ENCODE measurements at regions not wholly inside any gene's neighbourhood (a gene's known extent, or its start where the extent isn't known, plus 50 kb on each side); places are given as distances from the start of the nearest gene placed in this dataset.

DNA sequence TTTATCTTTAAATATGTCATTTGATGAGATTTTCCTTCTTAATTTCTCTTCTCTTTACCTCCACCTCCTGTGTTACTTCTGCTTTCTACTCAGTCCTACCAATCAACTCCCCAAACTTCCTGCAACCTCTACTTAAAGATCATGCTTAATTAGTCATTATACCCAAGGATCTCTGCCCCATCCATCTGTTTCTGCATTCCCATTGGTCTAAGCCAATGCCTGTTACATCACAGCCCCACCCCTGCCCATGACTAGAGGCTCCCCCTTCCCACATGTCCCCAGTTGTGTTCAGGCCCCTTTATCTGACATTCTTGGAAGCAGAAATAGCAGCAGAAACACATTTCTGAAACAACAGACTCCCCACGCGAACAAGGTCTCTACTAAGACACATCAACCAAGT lies 319.1 kb upstream of the NFE2L3 start:
- Mint-ChIP-seq H3K36me3 (ENCODE audit: low read depth, unreplicated experiment) (no peaks in the 10 kb centered on the region), H3K4me3 (ENCODE audit: unreplicated experiment) (no peak overlapping the region), H3K4me1 (ENCODE audit: unreplicated experiment) (peaks cover 32% of the 10 kb centered on the region), H3K27me3 (ENCODE audit: unreplicated experiment) (peaks cover 3% of the 10 kb centered on the region), H3K27ac (ENCODE audit: unreplicated experiment) (no peak overlapping the region), H3K9me3 (ENCODE audit: unreplicated experiment) (no peaks in the 10 kb centered on the region)
- TF ChIP-seq, protein P1, sequence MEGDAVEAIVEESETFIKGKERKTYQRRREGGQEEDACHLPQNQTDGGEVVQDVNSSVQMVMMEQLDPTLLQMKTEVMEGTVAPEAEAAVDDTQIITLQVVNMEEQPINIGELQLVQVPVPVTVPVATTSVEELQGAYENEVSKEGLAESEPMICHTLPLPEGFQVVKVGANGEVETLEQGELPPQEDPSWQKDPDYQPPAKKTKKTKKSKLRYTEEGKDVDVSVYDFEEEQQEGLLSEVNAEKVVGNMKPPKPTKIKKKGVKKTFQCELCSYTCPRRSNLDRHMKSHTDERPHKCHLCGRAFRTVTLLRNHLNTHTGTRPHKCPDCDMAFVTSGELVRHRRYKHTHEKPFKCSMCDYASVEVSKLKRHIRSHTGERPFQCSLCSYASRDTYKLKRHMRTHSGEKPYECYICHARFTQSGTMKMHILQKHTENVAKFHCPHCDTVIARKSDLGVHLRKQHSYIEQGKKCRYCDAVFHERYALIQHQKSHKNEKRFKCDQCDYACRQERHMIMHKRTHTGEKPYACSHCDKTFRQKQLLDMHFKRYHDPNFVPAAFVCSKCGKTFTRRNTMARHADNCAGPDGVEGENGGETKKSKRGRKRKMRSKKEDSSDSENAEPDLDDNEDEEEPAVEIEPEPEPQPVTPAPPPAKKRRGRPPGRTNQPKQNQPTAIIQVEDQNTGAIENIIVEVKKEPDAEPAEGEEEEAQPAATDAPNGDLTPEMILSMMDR (IDR thresholded peaks at IDR 0.05; ENCODE audit: unreplicated experiment), result no peak
- no peak for DNase-seq (ENCODE audit: low spot score)

DNA sequence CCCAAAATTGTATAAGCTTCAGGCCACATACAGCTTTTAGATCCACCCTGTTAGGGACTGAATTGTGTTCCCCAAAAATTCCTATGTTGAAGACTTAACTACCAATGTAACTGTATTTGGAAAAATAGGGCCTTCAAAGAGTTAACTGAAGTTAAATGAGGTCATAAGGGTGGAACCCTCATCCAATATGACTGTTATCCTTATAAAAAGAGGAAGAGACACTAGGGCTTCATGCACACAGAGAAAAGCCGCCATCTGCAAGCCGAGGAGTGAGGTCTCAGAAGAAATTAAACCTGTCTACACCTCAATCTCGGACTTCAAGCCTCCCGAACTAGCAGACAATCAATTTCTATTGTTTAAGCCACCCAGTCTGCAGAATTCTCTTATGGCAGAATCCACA lies 317.9 kb upstream of the NFE2L3 start:
- Mint-ChIP-seq H3K27me3 (ENCODE audit: unreplicated experiment) (peaks cover 3% of the 10 kb centered on the region), H3K4me3 (ENCODE audit: unreplicated experiment) (no peak overlapping the region), H3K9me3 (ENCODE audit: unreplicated experiment) (no peaks in the 10 kb centered on the region), H3K36me3 (ENCODE audit: low read depth, unreplicated experiment) (no peaks in the 10 kb centered on the region), H3K4me1 (ENCODE audit: unreplicated experiment) (peaks cover 32% of the 10 kb centered on the region), H3K27ac (ENCODE audit: unreplicated experiment) (no peak overlapping the region)
- no peak for DNase-seq (ENCODE audit: low spot score)
- TF ChIP-seq, protein P1 (IDR thresholded peaks at IDR 0.05; ENCODE audit: unreplicated experiment), result no peak

DNA sequence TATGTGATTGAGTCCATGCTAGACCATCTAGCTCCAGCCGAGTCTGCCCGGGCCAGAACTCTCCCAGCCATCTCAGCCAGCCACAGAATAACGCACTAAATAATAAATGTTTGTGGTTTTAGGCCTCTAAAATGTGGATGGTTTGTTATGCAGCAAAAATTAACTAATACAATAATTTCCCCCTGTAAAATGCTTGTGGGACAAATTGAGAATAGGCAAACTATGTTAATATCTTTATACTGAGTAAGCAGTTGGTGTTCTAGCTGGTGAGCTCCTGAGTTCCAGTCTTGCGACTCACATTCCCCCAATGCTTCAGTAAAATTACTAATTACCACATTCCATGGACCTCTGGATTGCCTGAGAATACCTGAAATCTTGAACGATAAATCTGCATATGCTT lies 316.8 kb upstream of the NFE2L3 start:
- TF ChIP-seq, protein P1 (IDR thresholded peaks at IDR 0.05; ENCODE audit: unreplicated experiment), result no peak
- H3K27ac Mint-ChIP-seq (ENCODE audit: unreplicated experiment), result no peak overlapping the region
- peaks cover 3% of the 10 kb centered on the region for H3K27me3 Mint-ChIP-seq (ENCODE audit: unreplicated experiment)
- DNase-seq (ENCODE audit: low spot score), result no peak
- H3K36me3 Mint-ChIP-seq (ENCODE audit: low read depth, unreplicated experiment), result no peaks in the 10 kb centered on the region
- peaks cover 32% of the 10 kb centered on the region for H3K4me1 Mint-ChIP-seq (ENCODE audit: unreplicated experiment)
- H3K9me3 Mint-ChIP-seq (ENCODE audit: unreplicated experiment), result no peaks in the 10 kb centered on the region
- no peak overlapping the region for H3K4me3 Mint-ChIP-seq (ENCODE audit: unreplicated experiment)

DNA sequence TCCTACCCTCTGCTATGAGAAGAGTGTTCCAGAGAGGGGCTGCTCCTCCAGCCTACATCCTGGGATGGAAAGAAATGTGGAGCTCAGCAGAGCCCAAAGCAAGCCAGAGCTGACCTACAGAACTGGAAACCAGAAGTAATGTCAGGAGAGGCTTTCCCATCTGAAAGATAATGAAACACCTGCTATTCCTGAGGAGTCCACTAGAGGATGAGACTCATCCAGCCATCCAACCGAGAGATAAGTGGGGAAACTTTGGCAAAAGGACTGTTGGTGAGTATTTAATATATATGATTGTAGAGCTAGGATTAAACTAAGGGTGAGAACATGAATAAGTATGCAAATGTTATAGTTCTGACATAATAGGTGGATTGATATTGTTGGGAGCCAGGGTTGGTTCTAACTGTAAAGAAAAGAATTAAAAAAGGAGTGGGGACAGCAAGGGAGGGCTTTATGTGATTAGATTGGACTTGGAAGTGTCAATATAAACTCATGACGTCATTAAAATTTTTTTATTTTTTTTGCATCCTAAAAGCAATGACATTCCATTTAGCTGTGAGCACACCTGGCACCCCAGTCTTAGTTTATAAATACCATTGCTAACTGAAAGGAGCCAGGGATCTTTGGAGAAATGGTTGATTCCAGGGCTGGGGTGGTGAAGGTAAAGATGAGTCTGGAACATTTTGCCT lies 312.8 kb upstream of the NFE2L3 start:
- H3K4me1 Mint-ChIP-seq (ENCODE audit: unreplicated experiment), result no peaks in the 10 kb centered on the region
- no peaks in the 10 kb centered on the region for H3K36me3 Mint-ChIP-seq (ENCODE audit: low read depth, unreplicated experiment)
- no peak overlapping the region for H3K27ac Mint-ChIP-seq (ENCODE audit: unreplicated experiment)

GRCh38 chr7:25840209-25840792 lies 311.7 kb upstream of the NFE2L3 start:
- no peaks in the 10 kb centered on the region for H3K4me1 Mint-ChIP-seq (ENCODE audit: unreplicated experiment)
- H3K4me3 Mint-ChIP-seq (ENCODE audit: unreplicated experiment), result no peak overlapping the region
- TF ChIP-seq, protein P1 (IDR thresholded peaks at IDR 0.05; ENCODE audit: unreplicated experiment), result no peak
- no peaks in the 10 kb centered on the region for H3K27me3 Mint-ChIP-seq (ENCODE audit: unreplicated experiment)
- DNase-seq (ENCODE audit: low spot score), result no peak
- no peaks in the 10 kb centered on the region for H3K36me3 Mint-ChIP-seq (ENCODE audit: low read depth, unreplicated experiment)
- H3K9me3 Mint-ChIP-seq (ENCODE audit: unreplicated experiment), result no peaks in the 10 kb centered on the region
- no peak overlapping the region for H3K27ac Mint-ChIP-seq (ENCODE audit: unreplicated experiment)

More for the DNA sequence above, 312.8 kb upstream of the NFE2L3 start:
- H3K27me3 Mint-ChIP-seq (ENCODE audit: unreplicated experiment), result no peaks in the 10 kb centered on the region
- H3K9me3 Mint-ChIP-seq (ENCODE audit: unreplicated experiment), result no peaks in the 10 kb centered on the region
- no peak overlapping the region for H3K4me3 Mint-ChIP-seq (ENCODE audit: unreplicated experiment)
- DNase-seq (ENCODE audit: low spot score), result no peak
- TF ChIP-seq, protein P1 (IDR thresholded peaks at IDR 0.05; ENCODE audit: unreplicated experiment), result peak; percentile 68
